Epithelial cell of prostate (primary cell): ENCODE measurements at regions not wholly inside any gene's neighbourhood (a gene's known extent, or its start where the extent isn't known, plus 50 kb on each side); places are given as distances from the start of the nearest gene placed in this dataset.
"Not testable (repeated sequence)": the region's sequence is repeated elsewhere in the genome, so short reads cannot be mapped to it uniquely, and the experiment has no call there.

ENCODE experiments used
- DNase-seq: peaks from one replicate; pipeline ENCODE4 v3.0.0-alpha.2; 2011; ENCODE audit warnings: low read depth, low spot score
- H3K27ac ChIP-seq: fragments of 450-650 bp; 2 replicates; pipeline ENCODE4 v1.5.1; 2017; ENCODE audit warnings: mild to moderate bottlenecking

GRCh38 chr15:66956672-66957430 lies 108.6 kb upstream of the SMAD3 start:
- DNase-seq, result no peak
- peak overlapping the region; percentile 49 for H3K27ac ChIP-seq

GRCh38 chr15:66957431-66957720 lies 108.0 kb upstream of the SMAD3 start:
- H3K27ac ChIP-seq, result no peak overlapping the region

GRCh38 chr15:66959066-66959465 lies 106.3 kb upstream of the SMAD3 start:
- no peak for DNase-seq
- no peak overlapping the region for H3K27ac ChIP-seq

More at GRCh38 chr15:66957431-66957720, 108.0 kb upstream of the SMAD3 start:
- DNase-seq, result no peak

- DNase-seq, result no peak
- no peak overlapping the region for H3K27ac ChIP-seq
Measured at GRCh38 chr15:66959875-66960274, 105.5 kb upstream of the SMAD3 start.

GRCh38 chr15:66960519-66960918 lies 104.9 kb upstream of the SMAD3 start:
- DNase-seq, result no peak
- no peak overlapping the region for H3K27ac ChIP-seq

- no peak overlapping the region for H3K27ac ChIP-seq
- DNase-seq, result no peak
Measured at GRCh38 chr15:66961407-66961884, 104.0 kb upstream of the SMAD3 start.

GRCh38 chr15:66961901-66962300 lies 103.5 kb upstream of the SMAD3 start:
- DNase-seq, result no peak
- H3K27ac ChIP-seq, result no peak overlapping the region

GRCh38 chr15:66962522-66962921 lies 102.9 kb upstream of the SMAD3 start:
- H3K27ac ChIP-seq, result no peak overlapping the region
- DNase-seq, result no peak

GRCh38 chr15:66963084-66963483 lies 102.3 kb upstream of the SMAD3 start:
- H3K27ac ChIP-seq, result no peak overlapping the region
- DNase-seq, result no peak

GRCh38 chr15:66963710-66964109 lies 101.7 kb upstream of the SMAD3 start:
- H3K27ac ChIP-seq, result no peak overlapping the region
- no peak for DNase-seq

GRCh38 chr15:66964111-66964738 lies 101.2 kb upstream of the SMAD3 start:
- no peak for DNase-seq
- no peak overlapping the region for H3K27ac ChIP-seq

GRCh38 chr15:66964791-66965190 lies 100.6 kb upstream of the SMAD3 start:
- no peak for DNase-seq
- H3K27ac ChIP-seq, result no peak overlapping the region

GRCh38 chr15:66965201-66965900 lies 100.1 kb upstream of the SMAD3 start:
- no peak overlapping the region for H3K27ac ChIP-seq
- DNase-seq, result no peak

- no peak overlapping the region for H3K27ac ChIP-seq
- no peak for DNase-seq
Measured at GRCh38 chr15:66966256-66966655, 99.1 kb upstream of the SMAD3 start.

GRCh38 chr15:66968806-66969596 lies 96.4 kb upstream of the SMAD3 start:
- H3K27ac ChIP-seq, result no peak overlapping the region
- no peak for DNase-seq

- not testable (repeated sequence) for H3K27ac ChIP-seq
Measured at GRCh38 chr15:66974131-66974530, 91.3 kb upstream of the SMAD3 start.

GRCh38 chr15:66976106-66976640 lies 89.2 kb upstream of the SMAD3 start:
- H3K27ac ChIP-seq, DNase-seq: not testable (repeated sequence)

More at GRCh38 chr15:66974131-66974530, 91.3 kb upstream of the SMAD3 start:
- not testable (repeated sequence) for DNase-seq

- not testable (repeated sequence) for DNase-seq, H3K27ac ChIP-seq
Measured at GRCh38 chr15:66980326-66980725, 85.1 kb upstream of the SMAD3 start.

GRCh38 chr15:66981771-66982170 lies 83.6 kb upstream of the SMAD3 start:
- no peak overlapping the region for H3K27ac ChIP-seq
- DNase-seq, result no peak

GRCh38 chr15:66982250-66982649 lies 83.2 kb upstream of the SMAD3 start:
- no peak for DNase-seq
- no peak overlapping the region for H3K27ac ChIP-seq
